ENCODE measurements at regions not wholly inside any gene's neighbourhood (a gene's known extent, or its start where the extent isn't known, plus 50 kb on each side); places are given as distances from the start of the nearest gene placed in this dataset.

GRCh38 chr18:6672821-6673308 lies 56.7 kb upstream of the ARHGAP28 start:
- ATAC-seq, result no peak
- CTCF ChIA-PET, result no interaction called here

GRCh38 chr18:6677086-6677485 lies 52.4 kb upstream of the ARHGAP28 start:
- H3K27ac Mint-ChIP-seq, result no peak overlapping the region
- ChIA-PET POLR2A (no interaction called here), CTCF (no interaction called here)
- H3K4me3 Mint-ChIP-seq, result no peak overlapping the region
- no peaks in the 10 kb centered on the region for H3K36me3 Mint-ChIP-seq
- no peak for ATAC-seq
- DNase-seq (ENCODE audit: low spot score), result no peak
- no peaks in the 10 kb centered on the region; the same call in 1 of the 2 replicates for H3K27me3 Mint-ChIP-seq (ENCODE audit: low read depth)
- peaks cover 13% of the 10 kb centered on the region for H3K4me1 Mint-ChIP-seq
- 0 out of 2 replicates have a peak, but pooled peaks cover 4% of the 10 kb centered on the region for H3K9me3 Mint-ChIP-seq
- TF ChIP-seq ZNF396 (CRISPR knock-in tag; IDR thresholded peaks at IDR 0.05; ENCODE audit: borderline replicate concordance), result no peak
- no peak for TF ChIP-seq STAT6 (CRISPR knock-in tag; conservative IDR thresholded peaks at IDR 0.05; ENCODE audit: low read depth)
- TF ChIP-seq ZBTB43 (CRISPR knock-in tag; IDR thresholded peaks at IDR 0.05), result no peak
- TF ChIP-seq AR (CRISPR knock-in tag; IDR thresholded peaks at IDR 0.05), result no peak

More at GRCh38 chr18:6672821-6673308, 56.7 kb upstream of the ARHGAP28 start:
- TF ChIP-seq SOX15 (CRISPR knock-in tag; IDR thresholded peaks at IDR 0.05) (no peak), ELF4 (CRISPR knock-in tag; IDR thresholded peaks at IDR 0.05; ENCODE audit: low read depth) (no peak), JUN (CRISPR knock-in tag; IDR thresholded peaks at IDR 0.05) (no peak), ETV6 (CRISPR knock-in tag; IDR thresholded peaks at IDR 0.05) (no peak), ZNF121 (CRISPR knock-in tag; IDR thresholded peaks at IDR 0.05) (no peak), ZNF317 (CRISPR knock-in tag; IDR thresholded peaks at IDR 0.05; ENCODE audit: borderline replicate concordance, low read depth) (no peak), CREM (CRISPR knock-in tag; IDR thresholded peaks at IDR 0.05) (no peak), ZNF532 (CRISPR knock-in tag; IDR thresholded peaks at IDR 0.05; ENCODE audit: borderline replicate concordance) (no peak), FOXP1 (CRISPR knock-in tag; IDR thresholded peaks at IDR 0.05; ENCODE audit: borderline replicate concordance) (no peak), ZBTB43 (CRISPR knock-in tag; IDR thresholded peaks at IDR 0.05) (no peak), TEAD4 (CRISPR knock-in tag; IDR thresholded peaks at IDR 0.05) (no peak), CDX4 (CRISPR knock-in tag; IDR thresholded peaks at IDR 0.05; ENCODE audit: borderline replicate concordance) (no peak), ZNF263 (CRISPR knock-in tag; IDR thresholded peaks at IDR 0.05; ENCODE audit: low read depth) (no peak), ESRRA (CRISPR knock-in tag; IDR thresholded peaks at IDR 0.05; ENCODE audit: borderline replicate concordance) (no peak), ZNF671 (CRISPR knock-in tag; IDR thresholded peaks at IDR 0.05) (no peak), USF2 (CRISPR knock-in tag; IDR thresholded peaks at IDR 0.05) (no peak)
- no peaks in the 10 kb centered on the region for H3K27me3 Mint-ChIP-seq (ENCODE audit: low read depth)
- H3K4me3 Mint-ChIP-seq, result no peak overlapping the region
- no peak for DNase-seq (ENCODE audit: low spot score)
- no peaks in the 10 kb centered on the region for H3K4me1 Mint-ChIP-seq
- H3K36me3 Mint-ChIP-seq, result no peaks in the 10 kb centered on the region
- H3K9me3 Mint-ChIP-seq, result 0 out of 2 replicates have a peak, but pooled peaks cover 4% of the 10 kb centered on the region
- H3K27ac Mint-ChIP-seq, result no peak overlapping the region
- POLR2A ChIA-PET, result no interaction called here
